ENCODE measurements at regions not wholly inside any gene's neighbourhood (a gene's known extent, or its start where the extent isn't known, plus 50 kb on each side); places are given as distances from the start of the nearest gene placed in this dataset.
A peak's percentile ranks its signal among the peaks of the same experiment; 100 is the strongest.
"Not testable (repeated sequence)": the region's sequence is repeated elsewhere in the genome, so short reads cannot be mapped to it uniquely, and the experiment has no call there.

DNA sequence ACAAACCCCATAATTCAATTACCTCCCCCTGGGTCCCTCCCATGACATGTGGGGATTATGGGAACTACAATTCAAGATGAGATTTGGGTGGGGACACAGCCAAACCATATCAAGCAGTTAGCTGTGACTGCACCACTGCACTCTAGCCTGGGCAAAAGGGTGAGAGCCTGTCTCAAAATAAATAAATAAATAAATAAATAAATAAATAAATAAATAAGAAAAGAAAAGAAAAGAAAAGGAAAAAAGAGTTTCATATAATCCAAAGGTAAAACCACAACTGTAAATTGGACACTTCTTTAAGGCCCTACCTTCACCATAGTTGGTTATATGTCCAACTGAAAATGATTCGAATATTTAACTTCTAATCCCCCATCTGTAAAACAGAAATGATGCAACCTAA lies 157.6 kb upstream of the FIGN start:
- H3K27ac ChIP-seq, H3K4me3 ChIP-seq: not testable (repeated sequence)

DNA sequence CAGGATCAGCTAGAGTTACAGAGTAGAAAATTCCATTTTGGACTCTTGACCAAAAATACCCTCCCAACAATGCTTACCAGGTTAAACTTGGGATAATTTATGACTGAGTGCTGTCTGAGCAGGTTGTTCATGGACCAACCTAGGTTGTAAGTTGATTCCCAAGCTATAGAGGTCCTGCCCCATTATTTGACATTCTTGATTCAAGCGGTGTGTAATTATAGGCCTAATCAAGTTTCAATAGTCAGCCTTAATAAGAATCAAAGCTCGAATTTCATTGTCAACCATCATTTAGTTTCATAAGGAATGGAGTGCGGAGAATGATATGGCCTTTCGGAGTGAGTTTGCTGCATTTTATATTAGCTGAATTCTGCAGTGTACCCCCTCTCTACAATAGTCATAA lies 152.8 kb upstream of the FIGN start:
- H3K4me3 ChIP-seq = no peak overlapping the region
- H3K27ac ChIP-seq = no peak overlapping the region

DNA sequence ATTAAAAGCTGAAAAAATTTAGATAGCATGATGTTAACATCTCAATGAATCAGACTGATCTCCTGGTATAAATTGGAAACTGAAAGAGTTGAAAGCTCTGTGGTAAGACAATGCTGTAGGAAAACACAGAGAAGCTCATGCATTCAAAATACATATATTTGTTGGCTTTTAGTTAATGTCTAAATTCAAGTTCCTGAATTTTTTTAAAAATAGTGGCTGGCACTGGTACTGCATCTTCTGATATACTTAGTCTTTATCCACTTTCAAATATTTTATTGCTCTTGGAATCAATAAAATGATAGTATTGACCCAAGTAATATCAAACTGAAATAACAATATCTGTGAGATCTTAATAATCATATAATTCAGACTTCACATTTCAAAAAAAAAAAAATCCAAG lies 151.4 kb upstream of the FIGN start:
- Histone ChIP-seq H3K4me3 (no peak overlapping the region), H3K27ac (no peak overlapping the region)

DNA sequence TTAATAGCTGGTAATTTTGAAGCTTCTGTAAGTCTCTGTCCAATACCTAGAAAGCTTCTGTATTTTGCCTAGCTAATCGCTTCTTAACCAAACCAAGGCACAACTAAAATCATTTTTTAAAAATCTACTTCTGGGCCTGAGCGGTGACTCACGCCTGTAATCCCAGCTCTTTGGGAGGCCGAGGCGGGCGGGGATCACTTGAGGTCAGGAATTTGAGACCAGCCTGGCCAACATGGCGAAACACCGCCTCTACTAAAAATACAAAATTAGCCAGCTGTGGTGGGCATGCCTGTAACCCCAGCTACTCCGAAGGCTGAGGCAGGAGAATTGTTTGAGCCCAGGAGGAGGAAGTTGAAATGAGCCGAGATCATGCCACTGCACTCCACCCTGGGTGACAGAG lies 148.6 kb upstream of the FIGN start:
- no peak overlapping the region for H3K27ac ChIP-seq
- no peak overlapping the region for H3K4me3 ChIP-seq

DNA sequence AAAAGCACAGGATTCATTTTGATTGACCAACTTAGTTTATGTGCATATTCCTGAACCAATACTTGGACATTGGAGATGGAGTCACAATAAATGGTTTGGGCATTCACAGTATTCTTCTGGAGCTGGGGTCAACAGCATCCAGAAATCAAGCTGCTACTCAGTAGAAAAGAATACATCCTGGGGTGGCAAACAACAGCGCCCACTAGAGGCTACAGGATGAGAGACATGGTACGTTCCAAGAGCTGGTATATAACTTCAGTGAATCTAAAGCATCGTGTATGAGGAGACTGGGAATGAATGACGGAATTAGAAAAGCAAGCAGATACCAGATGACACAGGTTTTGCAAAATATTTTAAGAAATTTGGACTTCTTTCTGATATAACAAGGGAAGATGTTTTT lies 142.9 kb upstream of the FIGN start:
- Histone ChIP-seq H3K4me3 (no peak overlapping the region), H3K27ac (no peak overlapping the region)

DNA sequence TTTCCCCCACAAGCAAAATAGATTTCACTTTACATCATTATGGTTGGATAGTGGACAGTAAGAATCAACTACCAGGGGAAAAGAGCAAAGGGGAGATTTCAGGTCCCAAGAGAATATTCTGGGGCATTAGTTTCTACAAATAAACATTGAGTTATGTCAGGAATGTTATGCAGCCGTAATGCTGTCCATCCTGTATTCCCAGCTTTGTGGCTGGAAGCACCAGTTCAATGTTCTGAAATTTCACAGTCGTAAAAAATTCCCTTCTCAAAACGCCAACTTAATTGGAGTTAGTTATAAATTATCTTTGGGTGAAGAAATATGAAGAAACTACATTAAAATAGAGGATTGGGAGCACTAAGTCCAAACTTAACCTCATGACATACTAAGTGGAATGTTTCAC lies 141.5 kb upstream of the FIGN start:
- Histone ChIP-seq H3K27ac (no peak overlapping the region), H3K4me3 (no peak overlapping the region)

DNA sequence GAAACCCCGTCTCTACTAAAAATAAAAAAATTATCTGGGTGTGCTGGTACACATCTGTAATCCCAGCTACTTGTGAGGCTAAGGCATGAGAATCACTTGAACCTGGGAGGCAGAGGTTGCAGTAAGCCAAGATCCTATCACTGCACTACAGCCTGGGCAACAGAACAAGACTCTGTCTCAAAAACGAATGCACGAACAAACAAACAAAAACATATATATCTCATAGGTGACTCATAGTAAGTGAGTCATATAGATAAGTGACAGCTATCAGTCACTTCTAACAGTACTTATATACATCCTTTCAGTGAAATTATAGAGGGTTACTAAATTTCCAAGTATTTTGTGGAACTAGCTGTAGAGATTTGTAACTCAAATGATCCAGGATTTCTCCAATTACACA lies 127.3 kb upstream of the FIGN start:
- H3K27ac ChIP-seq = no peak overlapping the region
- H3K4me3 ChIP-seq = no peak overlapping the region

DNA sequence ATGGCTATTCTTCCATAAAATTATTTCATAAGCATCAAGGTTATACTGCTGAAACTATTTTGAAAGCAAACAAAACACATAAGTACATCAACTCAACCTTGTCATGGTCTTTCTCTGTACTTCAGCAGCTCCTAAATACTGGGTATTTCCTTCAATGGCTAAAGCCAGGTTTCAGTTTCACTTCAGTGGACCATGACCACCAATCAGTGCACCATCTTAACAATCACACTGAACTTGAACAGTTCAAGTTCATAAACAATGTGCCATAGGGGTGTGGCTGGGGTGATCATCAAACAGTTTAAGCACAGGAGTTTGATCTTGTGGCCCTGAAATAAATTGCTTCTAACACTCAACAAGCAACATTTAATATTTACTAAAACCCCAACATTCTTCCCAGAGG lies 124.1 kb upstream of the FIGN start:
- Histone ChIP-seq H3K4me3 (no peak overlapping the region), H3K27ac (no peak overlapping the region)

DNA sequence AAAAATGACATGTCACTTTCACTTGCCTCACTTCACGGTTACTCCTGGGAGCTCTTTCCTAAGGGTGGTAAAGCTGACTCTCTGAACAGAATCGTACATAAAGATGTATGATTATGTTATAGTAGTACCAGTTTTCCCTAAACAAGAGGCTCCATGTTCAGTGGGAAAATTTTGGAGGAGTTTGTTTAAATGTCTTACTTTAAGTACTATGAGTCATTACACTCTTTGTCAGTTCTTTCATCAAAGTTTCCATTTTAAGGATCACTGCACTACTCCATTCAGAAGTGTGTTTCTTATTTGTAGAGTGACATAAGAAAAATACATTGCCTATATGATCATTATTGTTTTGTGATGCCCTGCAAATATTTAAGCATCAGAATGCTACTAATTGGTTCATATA lies 121.1 kb upstream of the FIGN start:
- Histone ChIP-seq H3K27ac (no peak overlapping the region), H3K4me3 (no peak overlapping the region)

DNA sequence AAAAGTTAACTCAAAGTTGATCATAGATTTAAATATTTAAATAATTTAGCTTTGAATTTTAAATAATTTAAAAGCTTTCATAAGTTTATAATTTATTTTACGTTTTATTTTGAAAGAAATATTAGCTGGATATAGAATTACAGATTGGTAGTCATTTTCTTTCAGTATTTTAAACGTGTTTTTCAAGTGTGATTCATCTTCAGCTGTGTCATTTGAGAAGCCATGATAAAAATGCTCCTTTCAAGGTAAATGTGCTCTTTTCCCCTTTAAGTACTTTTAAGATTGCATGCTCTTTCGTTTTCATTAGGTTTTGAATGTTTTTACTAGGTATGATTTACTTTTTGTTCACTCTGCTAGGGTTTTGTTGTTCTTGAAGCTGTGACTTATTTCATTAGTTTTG lies 116.8 kb upstream of the FIGN start:
- no peak overlapping the region for H3K27ac ChIP-seq
- no peak overlapping the region for H3K4me3 ChIP-seq

DNA sequence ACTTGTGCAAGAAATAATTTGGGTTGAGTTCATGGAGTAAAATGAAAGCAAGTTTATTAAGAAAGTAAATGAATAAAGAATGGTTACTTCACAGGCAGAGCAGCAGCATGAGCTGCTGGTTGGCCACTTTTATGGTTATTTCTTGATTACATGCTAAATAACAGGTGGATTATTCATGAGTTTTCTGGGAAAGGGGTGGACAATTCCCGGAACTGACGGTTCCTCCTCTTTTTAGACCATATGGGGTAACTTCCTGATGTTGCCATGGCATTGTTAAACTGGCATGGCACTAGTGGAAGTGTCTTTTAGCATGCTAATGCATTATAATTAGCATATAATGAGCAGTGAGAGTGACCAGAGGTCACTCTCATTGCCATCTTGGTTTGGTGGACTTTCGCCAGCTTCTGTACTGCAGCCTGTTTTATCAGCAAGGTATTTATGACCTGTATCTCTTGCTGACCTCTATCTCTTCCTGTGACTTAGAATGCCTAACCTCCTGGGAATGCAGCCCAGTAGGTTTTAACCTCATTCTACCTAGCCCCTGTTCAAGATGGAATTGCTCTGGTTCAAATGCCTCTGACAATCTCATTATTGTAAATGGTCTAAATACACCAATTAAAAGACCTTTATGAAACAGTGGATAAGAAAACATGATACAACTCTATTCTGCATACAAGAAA lies 114.1 kb upstream of the FIGN start:
- no peak overlapping the region for H3K4me3 ChIP-seq
- H3K27ac ChIP-seq = no peak overlapping the region

DNA sequence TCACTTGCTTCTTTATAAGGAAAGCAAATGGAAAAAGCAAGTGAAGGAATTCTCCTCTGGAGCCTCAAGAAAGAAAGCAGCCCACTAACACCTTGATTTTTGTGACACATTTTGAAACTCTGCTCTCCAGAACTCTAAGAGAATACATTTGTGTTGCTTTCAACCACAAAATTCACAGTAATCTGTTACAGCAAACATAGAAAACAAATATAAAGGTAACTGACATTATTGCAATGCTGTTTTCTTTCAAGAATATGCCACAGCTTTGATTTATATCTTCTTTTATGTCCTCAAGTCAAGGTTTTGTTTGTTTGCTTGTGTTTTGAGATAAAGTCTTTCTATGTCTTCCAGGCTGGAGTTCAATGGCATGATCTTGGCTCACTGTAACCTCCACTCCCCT lies 103.1 kb upstream of the FIGN start:
- H3K27ac ChIP-seq = no peak overlapping the region
- no peak overlapping the region for H3K4me3 ChIP-seq

DNA sequence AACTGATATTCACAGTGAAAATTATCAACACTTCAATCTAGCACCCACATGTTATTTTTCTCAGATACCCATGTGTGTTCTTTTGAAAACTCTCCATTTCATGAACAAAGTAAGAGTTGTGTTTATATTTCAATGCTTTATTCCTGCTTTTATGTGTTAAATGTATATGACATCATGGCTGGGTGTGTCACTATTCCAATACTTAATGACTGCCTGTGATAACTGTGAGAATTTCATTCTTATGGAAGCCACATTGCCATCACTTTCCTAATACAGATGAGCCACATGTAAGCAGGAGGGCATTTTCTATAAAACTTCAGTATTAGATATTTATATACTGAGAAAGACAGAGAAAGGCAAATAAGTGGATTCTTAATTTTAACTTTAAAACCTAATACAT lies 100.4 kb upstream of the FIGN start:
- Histone ChIP-seq H3K4me3 (no peak overlapping the region), H3K27ac (no peak overlapping the region)

DNA sequence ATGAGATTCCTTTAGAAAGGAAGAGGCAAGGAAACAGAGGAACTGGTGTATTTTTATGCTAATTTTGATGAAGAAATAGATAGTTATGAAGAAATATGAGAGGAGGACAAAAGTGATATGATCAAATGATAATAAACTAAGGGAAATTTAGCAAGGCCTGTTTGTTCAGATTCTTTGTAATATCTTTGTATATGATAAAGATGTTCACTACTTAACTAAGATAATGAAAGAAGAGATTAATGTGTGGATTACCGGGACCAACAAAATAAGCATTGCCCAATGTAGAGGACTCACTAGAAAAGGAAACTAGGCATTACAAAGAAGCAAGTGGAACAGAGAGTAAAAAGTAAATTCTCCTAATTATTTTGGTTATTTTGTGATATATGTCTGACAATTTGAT lies 99.0 kb upstream of the FIGN start:
- Histone ChIP-seq H3K4me3 (no peak overlapping the region), H3K27ac (no peak overlapping the region)

DNA sequence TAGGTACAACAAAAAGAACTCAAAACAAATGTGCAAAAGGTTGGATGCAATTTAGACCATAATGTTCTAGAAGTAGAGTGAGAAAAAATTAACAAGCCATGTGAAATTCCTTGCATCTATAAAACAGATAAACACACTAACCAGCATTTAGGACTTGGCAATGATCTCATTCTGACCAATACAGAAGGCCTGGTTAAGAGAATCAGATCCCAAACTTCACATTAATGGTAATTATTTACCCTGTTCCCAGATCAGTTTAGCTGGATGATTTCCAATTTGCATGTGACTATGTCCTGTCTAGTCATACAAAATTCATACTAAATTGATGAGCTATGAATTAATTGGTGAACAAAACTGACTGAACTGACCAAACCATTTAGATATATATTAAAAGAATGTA lies 98.4 kb upstream of the FIGN start:
- Histone ChIP-seq H3K4me3 (no peak overlapping the region), H3K27ac (no peak overlapping the region)

DNA sequence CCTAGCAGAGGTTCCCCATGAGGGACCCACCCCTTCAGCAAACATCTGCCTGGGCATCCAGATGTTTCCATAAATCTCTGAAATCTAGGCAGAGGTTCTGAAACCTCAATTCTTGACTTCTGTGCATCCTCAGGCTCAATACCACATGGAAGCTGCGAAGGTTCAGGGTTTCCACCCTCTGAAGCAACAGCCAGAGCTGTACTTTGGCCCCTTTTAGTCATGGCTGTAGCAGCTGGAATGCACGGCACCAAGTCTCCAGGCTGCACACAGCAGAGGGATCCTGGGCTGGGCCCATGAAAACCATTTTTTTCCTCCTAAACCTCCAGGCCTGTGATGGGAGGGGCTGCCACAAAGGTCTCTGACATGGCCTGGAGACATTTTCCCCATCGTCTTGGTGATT lies 93.0 kb upstream of the FIGN start:
- H3K27ac ChIP-seq = no peak overlapping the region

DNA sequence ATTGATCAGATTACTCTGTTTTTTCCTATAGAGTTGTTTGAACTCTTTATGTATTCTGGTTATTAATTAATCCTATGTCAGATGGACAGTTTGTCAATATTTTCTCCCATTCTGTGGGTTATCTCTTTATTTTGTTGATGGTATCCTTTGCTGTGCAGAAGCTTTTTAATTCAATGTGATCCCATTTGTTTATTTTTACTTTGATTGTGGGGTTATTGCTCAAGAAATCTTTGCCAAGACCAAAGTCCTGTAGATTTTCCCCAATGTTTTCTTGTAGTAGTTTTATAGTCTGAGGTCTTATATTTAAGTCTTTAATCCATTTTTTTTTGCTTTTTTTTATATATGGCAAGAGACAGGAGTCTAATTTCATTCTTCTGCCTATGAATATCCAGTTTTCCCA lies 86.2 kb upstream of the FIGN start:
- Histone ChIP-seq H3K27ac (no peak overlapping the region), H3K4me3 (no peak overlapping the region)

More for the DNA sequence above, 93.0 kb upstream of the FIGN start:
- H3K4me3 ChIP-seq = no peak overlapping the region

DNA sequence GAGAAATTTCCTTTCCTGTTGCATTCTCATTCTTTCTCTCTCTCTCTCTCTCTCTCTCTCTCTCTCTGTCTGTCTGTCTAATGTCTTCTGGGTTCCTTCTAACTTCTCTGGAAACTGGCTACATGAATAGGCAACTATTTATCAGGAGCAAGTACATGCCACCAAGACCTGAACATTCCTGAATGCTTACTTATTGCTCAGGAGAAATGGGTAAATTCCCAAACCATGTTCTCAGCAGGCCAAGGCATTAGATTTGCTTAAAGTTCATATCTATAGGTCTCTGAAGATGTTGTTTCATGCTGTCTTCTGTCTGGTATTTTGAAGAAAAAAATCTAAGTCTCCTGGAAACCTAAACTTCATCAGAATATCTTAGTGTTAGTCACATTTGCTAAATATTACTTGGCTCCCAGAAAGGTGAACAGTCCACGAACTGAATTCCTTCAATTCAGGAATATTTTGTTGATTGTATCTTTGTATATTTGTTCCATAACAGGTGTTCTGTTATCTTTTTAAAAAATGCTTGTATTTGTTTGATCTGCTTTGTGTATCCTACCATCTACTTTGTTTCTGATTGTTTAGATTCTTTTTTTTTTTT lies 77.2 kb upstream of the FIGN start:
- no peak overlapping the region for H3K27ac ChIP-seq

DNA sequence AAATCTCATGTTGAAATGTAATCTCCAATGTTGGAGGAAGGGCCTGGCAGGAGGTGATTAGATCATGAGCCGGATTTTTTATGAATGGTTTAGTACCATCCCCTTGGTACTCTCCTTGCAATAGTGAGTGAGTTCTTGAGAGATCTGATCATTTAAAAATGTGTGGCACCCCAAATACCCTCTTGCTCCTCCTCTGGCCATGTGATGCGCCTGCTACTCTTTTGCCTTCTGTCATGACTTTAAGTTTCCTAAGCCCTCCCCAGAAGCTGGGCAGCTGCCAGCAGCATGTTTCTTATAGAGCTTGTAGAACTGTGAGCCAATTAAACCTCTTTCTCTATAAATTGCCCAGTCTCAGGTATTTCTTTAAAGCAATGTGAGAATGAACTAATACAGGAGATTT lies 72.6 kb upstream of the FIGN start:
- Histone ChIP-seq H3K27ac (no peak overlapping the region), H3K4me3 (no peak overlapping the region)

More for the DNA sequence above, 77.2 kb upstream of the FIGN start:
- no peak overlapping the region for H3K4me3 ChIP-seq

DNA sequence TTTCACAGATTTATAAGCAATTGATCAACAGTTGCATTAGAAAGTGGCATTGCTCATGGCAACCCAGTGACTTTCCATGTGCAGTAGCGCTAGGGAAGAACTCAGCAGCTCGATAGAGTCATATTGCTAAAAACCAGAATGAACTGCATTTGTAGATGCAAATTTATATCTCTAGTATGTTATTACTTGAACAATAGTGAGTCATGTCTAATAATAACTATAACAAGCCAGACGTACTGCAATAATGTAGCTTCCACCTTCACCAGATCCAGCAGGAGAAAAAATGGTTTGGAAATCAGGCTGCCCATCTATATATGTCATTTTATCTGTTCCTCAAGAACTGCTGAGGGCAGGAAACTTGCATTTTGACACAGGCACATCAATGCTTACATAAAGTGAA lies 66.5 kb upstream of the FIGN start:
- Histone ChIP-seq H3K27ac (no peak overlapping the region), H3K4me3 (no peak overlapping the region)

DNA sequence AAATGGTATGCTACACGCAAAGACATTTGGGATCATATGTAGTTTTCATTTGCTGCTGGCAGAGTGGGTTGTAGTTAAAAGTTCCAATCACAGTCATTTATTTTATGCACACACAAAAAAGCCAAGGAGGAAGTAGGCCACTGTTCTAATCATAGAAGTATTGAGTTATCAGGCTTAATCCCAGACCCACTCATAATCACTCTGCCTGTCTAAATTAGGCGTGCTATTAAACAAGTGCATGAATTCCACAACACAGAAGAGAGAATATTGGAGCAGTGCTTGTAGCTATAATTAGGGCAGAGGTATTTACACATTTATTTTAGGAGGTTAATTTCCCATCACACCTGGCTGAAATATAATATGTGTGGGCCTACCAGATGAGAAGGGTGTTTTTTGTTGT lies 65.7 kb upstream of the FIGN start:
- no peak overlapping the region for H3K4me3 ChIP-seq
- no peak overlapping the region for H3K27ac ChIP-seq

DNA sequence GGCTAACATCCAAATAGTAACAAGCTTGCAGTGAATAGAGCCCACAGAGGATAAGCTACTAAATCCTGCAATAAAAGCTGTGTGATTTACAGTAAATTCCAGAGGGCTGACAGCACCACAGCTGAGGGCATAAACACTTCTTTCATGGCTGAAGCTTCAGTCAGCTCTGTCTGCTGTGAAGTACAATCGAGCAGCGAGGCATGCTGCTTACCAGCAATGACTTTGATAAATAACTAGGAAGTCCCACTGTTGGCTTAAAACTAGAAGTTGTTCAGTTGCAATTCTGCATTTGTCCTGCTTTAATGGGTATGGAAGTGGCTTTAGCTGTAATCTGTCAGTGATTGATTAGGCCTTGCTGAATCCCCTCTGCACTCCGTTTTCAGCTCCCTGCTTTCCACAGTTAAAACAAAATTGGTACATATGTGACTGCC lies 65.2 kb upstream of the FIGN start:
- Histone ChIP-seq H3K27ac (peak overlapping the region in 1 of 21 experiments; percentile 10), H3K4me3 (no peak overlapping the region)

Data from skin epidermis (tissue), 12 donors.